ENCODE measurements at regions not wholly inside any gene's neighbourhood (a gene's known extent, or its start where the extent isn't known, plus 50 kb on each side); places are given as distances from the start of the nearest gene placed in this dataset.

DNA sequence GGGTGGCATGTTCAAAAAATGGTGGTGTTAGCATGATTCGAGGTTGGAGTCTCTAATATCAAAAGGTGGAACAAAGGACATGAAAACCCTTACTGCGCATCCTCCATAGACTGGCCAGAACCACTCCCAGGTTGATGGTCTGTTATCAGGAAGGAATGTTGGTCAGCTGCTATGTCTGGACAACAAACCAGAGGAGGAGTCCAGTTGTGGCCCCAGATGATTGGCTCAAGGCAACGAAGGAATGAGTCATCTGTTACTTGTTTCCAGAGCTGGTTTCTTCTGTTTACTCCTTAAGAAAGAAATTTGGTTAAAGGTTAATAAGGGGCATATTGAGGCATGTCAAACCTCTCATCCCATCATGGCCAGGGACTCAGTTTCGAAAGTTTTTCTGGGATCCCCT lies 56.8 kb upstream of the GRIA4 start:
- DNase-seq: no peak

DNA sequence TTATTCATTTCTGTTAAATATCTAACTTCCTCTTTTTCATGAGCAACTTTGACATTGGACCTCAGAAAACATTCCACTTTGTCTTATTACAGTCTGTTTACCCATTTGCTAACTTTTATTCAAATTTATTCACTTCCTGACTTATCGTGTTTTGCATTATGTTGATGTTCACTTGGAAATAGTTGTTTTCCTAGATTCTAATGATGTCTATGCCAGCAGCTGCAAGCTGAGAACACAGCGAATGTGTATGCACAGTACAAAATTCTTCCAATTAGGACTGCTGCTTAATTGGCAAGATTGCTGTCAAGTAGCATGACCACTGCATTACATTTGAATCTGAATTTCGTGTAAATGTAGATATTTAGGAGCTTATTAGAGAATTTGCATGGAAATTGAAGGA lies 61.5 kb upstream of the GRIA4 start:
- no peak for DNase-seq

DNA sequence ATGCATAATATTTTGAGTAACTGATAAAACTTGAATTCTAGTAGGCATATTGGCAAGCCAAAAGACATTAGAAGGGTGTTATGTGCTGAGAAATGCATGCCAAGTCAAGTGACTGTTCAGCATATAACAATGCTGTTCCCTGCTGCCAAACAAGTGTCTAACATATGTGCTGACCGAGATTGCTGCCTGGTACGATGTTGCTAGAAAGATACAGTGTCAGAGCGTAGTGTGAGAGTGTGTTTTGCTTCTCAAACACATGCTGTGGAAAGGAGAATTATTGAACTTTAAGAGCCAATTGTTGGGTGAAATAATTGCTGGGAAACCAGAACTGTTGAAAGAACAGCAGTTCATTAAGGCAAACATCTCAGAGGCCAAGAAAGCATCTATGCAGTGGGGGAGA lies 71.3 kb upstream of the GRIA4 start:
- DNase-seq: no peak

DNA sequence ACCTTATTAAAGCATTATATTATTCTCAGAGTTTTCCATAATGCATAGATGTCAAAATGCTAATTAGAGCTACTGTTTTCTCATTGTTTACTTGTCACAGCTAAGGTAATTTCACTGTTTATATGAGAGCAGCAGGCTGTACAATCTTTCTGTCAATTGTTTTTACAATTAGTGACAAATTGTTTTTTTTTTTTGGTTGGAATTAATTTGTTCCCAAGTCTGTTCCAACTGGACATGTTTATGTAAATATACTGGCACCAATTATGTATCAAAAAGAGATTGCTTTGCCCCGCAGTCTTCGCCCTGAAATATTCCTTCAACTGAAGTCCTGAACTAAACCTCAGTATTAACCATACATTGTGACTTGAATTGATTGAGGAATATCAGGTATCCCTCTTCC lies 72.3 kb upstream of the GRIA4 start:
- DNase-seq: no peak

DNA sequence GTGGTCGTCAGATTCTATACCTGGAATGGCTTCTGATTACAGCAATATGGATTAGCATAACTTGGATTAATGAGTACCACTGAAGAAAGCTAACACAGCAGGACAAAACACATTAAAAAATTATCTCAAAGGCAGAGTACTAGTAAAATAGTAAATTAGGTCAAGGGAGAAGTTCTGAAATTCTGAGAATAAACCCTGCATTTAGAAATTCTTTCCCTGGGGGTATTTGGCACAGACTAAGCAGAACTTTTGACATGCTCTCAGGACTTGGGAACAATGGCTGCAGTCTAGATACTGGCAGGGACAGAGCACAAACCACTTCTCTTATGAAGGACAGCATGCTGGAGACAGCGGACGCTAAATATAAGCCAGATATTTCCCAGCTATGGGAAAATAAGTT lies 85.6 kb upstream of the GRIA4 start:
- DNase-seq: no peak

DNA sequence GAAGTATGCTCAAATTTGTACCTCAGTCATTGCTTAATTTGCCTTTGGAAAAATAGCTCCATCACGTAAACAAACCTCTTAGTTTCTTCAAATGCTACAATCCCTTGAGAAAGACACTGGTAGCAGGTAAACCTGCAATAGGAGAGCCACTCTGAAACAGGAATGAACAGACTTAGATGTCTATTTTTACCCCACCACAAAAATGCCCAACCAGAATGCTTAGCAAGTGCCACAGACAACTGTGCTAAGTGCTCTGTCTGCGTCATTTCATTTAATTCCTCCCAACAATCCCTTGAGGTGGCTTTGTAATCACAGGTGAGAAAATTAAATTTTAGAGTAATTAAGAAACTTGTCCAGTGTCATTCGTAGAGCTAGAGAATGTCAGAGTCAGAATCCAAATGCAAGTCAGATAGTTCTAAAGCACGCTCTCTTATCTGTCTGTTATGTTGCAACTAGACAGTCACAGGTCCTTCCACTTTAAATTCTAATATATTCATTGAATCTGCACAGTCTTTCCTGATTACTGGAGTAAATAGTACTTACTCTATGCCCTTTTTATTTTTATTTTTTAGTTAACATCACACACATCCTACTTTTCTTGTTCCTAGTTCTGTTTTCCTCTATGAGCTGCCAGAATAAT lies 89.0 kb upstream of the GRIA4 start:
- DNase-seq: no peak

DNA sequence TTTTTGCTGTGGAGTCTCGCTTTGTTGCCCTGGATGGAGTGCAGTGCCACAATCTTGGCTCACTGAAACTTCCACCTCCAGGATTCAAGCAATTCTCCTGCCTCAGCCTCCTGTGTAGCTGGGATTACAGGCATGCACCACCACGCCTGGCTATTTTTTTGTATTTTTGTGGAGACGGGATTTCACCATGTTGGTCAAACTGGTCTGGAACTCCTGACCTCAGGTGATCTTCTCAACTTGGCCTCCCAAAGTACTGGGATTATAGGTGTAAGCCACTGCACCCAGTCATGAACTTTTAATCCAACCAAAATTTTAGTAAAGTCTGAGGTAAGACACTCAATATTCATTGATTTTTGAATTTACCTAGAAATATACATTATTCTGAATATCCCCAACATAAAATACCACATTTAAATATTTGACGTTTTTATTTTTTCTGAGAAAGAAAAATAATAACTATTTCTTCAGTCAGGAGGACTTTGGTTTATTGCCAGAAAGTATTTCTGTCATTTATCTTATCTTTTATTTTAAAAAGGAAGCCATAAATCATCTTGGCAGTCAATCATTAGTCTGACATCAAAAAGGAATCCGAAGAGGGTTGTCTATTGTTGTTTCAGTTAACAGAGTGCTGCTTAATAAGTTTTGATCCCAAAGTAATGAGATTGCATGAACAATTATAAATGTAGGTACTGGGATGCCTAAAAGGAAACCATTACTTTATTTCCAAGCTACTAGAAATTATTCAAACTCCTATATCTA lies 102.2 kb upstream of the GRIA4 start:
- DNase-seq: no peak

DNA sequence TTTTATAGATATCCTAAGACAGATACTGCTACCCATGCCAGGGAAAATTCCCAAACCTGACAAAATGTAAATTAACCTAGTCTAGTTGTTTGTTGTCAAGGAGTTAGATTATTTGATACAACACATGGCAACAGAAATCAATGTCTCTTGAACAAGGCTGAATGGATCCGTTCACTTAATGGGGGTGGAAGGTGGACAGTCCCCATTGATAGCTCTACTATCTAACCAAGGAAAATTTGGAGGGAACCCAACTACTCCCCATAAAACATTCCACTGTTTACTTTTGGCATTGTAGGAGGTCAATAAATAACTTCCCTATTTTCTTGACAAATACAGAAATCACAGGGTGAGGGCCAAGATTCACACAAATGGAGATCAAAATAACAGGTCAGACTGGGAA lies 117.9 kb upstream of the GRIA4 start:
- DNase-seq: no peak

DNA sequence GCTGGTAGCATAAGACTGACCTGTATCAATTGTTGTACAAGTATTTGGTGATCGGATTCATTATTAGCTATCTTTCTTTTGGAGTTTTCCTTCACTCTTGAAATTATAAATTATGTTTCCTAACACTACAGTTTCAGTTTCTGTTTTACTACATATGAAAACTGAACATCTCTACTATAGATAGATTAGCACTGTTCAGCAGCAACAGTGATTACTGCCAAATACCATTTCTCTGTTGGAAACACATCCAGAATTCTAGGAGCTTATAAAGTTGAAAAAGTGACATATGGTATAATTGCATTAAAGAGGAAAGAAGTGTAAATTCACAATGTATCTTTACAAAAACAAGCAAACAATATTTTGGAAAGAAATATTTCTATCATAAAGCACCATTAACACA lies 118.5 kb upstream of the GRIA4 start:
- no peak for DNase-seq

DNA sequence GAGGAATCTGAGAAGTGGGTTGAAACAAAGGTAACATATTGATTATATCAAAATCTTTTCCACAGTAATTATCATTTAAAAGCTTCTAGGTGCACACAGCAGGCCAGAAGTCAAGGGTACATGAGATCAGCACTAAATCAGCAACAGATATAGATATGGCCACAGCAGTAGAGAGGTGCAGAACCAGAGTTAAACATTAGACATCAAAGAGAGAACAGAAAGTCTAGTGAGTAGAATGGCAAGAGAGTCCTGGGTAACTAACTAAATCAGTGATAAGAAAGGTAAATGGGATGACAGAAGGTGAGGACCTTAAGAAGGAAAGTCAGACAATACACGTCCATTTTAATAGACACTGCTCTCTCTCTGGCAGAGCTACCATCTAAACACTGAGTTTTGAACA lies 119.5 kb upstream of the GRIA4 start:
- no peak for DNase-seq

DNA sequence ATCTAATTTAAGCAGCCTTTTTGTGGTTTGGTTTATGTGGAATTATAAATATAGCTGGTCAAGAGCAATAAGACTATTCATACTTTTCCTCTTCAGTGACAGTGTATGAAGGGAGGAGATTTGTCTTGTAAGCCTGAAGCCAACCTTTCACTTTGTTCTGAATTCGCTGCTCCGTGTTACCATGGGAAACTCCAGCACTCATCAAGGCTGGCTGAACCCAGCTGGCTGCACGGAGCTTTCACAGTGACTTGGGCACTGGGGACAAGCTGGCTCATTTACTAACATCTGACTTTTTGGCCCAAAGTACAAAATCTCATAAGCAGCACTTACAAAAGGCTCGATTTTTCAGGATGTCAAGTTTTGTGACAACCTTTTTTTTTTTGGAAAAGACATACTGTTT lies 120.4 kb upstream of the GRIA4 start:
- DNase-seq: no peak

DNA sequence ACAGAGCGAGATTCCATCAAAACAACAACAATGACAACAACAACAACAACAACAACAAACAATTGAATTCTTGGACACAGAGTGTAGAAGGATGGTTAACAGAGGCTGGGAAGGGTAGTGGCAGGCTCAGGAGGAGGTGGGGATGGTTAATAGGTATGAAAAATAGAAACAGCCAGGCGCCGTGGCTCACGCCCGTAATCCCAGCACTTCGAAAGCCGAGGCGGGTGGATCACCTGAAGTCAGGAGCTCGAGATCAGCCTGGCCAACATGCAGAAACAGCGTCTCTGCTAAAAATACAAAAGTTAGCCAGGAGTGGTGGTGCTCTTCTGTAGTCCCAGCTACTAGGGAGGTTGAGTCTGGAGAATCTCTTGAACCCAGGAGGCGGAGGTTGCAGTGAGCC lies 122.9 kb upstream of the GRIA4 start:
- DNase-seq: no peak

DNA sequence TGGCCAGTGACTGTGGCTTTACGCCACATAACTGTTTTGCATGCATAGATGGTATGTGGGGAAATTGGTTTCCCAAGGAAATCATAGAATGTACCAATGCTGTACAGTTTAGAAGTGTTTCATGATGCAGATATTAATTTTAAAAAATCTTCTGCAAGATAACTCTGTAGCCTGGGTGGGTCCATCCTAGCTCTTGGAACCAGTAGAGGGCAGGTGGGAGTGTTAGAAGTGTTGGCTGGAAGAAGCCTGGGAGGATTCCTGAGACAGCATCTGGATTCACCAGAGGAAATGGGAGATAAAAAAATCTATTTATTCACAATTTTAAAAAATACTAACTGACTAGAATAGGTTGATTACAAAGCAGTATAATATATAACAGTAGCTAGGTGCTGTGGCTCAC lies 139.9 kb upstream of the GRIA4 start:
- DNase-seq: no peak

DNA sequence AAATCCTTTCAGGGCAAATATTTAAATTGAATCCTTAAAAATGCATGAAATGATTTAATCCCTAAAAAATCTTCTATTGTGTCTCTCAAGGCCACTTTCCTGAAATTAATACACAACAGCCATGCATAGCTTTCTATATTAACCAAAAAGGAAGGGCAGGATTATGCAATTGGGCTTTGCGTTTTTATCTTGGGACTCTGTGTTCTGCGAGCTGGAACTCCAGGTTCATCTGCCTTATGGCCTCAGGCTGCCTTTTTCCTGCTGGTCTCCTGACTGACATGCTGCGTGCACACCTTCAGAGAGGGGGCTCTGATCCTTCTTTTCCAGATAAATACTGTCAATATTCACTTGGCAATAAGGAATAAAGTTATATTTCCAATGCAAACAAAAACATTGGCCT lies 141.7 kb upstream of the GRIA4 start:
- no peak for DNase-seq

DNA sequence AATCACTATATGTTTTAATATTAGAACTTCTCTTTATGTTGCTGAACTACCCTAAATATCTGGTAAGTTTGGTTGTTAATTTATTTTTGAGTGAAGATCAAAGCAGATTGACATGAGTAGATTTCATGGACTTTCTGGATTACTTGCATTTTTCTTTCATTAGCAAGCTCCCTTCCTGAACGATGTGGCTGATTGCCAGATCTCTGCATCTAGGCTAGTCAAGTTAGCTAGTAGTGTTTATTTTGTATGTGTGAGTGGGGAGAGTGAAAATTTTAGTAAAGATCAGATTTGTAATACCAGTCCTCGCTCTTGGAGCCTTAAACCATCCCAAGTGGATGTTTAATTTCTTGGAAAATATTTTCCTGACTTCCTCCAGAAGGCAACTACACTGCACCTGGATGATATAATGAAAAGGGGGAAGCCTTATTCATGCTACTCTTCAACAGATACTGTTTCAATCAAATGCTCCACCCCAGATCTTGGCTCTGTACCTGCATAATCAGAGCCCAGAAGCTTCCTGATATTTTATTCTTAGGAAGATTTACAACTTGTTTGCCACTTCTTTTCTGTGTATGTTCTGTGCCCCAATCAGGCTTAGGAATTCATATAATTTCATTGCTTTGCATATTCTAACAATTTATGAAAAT lies 143.2 kb upstream of the GRIA4 start:
- no peak for DNase-seq

DNA sequence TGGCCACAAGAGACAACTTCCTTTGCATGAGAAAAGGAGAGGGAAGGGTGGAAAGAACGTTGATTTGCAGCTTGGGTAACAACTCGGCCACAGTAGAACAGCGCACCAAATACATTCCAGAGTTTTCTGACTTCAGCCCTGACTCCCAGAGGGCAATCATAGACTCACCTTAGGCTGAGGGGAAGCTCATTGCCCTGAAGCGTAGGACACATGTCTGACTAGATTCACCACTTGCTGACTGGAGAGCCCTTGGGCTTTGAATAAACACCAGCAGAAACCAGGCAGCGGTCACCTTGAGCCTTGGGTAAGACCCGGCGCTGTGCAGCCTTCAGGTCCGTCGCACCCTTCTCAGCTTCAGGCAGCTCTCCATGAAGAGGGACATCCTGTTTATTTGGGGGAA lies 151.8 kb upstream of the GRIA4 start:
- no peak for DNase-seq

DNA sequence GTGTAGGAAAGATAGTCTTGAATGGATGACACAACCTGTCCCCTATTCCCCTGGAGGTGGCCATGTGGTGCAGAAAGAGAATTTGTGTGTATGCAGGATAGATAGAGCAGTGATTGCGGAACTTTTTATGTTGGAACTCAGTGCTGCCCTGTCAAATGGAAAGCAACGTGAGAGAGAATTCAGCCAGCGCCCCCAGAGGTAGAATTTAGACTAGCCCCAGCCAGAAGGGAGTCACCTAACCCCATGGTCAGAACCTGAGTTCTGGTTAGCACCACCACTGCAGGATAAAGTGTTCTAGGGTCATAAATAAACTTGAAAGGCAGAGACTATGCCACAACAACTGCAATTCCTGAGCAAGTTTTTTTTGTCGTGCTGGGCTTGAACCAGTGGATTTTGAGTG lies 152.9 kb upstream of the GRIA4 start:
- DNase-seq: no peak

DNA sequence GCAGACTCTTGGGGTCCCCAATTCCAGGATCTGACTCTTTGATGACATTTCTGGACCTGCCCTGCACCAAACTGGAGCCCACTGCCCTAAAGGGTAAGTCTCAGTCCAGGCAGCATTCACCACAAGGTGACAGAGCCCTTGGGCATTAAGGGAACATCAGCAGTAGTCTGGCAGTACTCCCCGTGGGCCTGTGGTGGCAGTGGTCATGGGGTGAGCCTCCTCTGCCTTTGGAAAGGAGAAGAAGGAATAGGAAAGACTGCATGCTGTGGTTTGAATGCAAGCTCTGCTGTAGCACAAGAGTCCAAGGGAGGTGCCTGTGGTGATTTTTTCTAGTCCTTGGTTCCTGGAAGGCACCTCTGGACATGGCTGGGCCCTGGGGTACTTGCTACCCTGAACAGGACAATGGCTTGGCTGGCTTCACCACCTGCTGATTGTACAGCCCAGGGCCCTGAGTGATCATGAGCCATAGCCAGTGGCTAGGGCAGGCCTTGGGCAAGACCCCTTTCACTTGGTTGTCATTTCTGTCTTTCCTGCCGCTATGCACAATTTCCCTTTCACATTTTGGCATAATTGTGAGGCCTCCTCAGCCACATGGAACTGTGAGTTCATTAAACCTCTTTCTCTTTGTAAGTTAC lies 160.7 kb upstream of the GRIA4 start:
- DNase-seq: no peak

DNA sequence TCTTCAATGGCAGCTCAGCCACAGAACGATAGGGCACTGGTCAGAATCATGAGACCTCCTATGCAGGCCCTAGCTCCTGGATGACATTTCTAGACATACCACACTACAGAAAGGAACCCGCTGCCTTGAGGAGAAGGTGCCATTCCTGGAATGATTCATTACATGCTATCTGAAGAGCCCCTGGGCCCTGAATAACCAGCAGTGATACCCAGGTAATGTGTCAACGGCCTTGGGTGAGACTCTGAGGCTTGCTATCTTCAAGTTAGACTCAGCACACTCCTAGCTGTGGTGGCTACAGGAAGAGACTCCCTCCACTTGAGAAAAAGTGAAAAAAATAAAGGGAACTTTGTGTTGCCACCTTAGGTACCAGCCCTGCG lies 161.2 kb upstream of the GRIA4 start:
- no peak for DNase-seq

DNA sequence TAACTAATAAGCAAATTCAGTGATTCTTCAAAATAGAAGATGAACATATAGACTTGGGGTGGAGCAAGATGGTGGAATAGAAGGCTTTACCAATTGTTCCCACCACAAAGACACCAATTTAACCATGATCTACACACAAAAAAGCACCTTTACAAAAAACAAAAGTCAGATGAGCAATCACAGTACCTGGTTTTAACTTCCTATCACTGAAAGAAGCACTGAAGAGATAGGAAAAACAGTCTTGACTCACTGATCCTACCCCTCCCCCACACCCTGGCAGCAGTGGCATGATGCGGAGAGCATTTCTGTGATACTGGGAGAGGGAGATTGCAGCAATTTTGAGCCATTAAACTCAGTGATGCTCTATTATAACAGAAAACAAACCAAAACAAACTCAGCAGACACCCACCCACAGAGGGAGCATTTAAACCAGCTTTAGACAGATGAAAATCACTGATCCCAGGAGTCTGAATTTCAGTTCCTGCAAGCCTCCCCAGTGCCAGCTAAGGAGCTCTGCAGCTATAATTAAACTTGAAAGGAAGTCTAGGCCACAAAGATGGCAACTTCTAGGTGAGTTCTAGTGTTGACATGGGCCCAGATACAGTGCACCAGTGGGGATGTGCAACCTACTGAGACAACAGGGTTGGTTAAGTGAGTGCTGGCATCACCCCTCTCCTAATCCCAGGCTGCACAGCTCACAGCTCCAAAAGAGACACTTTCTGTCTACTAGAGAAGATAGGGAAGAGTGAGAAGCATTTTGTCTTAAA lies 161.8 kb upstream of the GRIA4 start:
- DNase-seq: no peak

DNA sequence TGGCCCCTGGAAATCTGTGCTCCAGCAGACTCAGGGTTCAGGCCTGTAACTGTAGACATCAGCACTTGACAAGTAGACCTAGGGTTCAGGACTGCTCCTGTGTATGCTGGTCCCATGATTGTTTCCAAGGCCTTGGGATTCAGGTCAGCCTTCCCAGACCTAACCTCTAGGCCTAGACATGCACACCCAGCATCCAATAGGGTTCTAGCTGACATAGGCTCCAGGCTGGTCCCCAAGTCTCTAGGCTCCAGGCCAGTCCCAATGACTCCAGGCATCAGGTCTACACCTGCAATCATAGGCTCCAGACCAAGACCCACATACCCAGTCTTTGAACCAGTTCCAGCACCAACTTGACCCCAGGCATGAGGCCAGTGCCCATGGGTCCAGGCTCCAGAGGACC lies 166.2 kb upstream of the GRIA4 start:
- DNase-seq: no peak

DNA sequence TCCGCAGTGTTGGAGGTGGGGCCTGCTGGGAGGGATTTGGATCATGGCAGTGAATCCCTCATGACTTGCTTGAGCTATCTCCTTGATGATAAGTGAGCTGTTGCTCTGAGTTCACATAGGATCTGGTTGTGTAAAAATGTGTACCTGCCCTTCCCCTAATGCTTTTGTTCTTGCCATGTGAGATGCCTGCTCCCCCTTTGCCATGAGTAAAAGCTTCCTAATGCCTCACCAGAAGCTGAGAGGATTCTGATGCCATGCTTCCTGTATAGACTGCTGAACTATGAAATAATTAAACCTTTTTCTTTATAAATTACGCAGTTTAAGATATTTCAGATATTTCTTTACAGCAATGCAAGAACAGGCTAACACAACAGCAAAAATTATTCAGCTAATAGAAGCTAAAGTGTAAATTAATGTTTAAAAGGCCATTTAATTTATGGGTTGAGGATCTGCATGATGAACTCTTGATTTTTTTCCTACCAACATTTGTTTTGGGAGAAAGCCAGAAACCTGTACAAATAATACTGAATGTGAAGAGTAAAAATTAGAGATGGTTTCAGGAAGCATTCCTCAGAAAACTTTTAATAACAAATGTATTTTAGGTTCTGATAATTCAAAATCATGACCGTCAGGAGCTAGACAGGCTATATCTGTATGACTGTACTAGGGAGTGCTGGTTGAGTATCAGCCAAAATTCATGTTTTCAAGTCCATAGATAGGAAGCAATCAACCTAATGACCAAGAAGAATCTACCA lies 177.5 kb upstream of the GRIA4 start:
- DNase-seq: no peak
